AG08396 (cell line): ENCODE measurements at regions not wholly inside any gene's neighbourhood (a gene's known extent, or its start where the extent isn't known, plus 50 kb on each side); places are given as distances from the start of the nearest gene placed in this dataset.
"Not testable (repeated sequence)": the region's sequence is repeated elsewhere in the genome, so short reads cannot be mapped to it uniquely, and the experiment has no call there.

Experiments
- DNase-seq: peaks from one replicate; pipeline ENCODE4 v3.0.0; 2012; ENCODE audit warnings: low spot score, mixed read lengths

DNA sequence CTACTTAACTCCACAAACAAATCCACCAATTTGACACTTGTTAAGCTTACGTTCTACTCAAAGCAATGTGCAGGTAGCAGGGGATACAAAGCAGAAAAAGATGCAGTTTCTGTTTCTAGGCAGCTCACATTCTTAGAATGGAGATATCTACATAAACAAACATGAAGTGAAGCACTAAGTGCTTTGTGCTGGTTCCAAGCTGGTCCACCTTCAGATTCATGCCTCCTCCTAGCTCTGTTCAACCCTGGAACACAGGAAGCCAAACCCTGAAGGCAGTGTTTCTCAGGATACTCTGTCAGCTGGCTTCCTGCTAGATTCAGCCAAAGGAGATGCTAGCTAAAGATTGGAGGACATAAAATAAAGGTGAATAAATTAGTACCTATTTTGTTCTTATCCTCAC, 55.3 kb upstream of the NOL4 start:
- DNase-seq: no peak

DNA sequence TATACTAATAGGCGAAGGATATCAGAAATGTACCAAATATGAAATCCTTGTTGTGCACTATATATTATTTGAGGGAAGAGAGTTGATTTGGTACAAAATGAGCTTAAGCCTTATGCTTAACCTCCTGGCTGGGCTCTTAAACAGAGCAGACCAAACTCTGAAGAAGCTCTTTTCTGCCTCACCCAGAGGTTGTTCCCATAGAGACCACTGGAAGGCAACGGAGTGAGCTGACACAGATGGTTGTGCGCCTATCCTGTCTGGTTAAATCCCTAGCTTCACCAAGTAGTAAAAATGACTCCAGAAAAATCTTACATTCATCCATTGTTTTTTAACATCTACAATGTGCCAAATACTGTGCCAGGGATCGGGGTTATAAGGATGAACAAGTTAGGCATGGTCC, 55.9 kb upstream of the NOL4 start:
- no peak for DNase-seq

DNA sequence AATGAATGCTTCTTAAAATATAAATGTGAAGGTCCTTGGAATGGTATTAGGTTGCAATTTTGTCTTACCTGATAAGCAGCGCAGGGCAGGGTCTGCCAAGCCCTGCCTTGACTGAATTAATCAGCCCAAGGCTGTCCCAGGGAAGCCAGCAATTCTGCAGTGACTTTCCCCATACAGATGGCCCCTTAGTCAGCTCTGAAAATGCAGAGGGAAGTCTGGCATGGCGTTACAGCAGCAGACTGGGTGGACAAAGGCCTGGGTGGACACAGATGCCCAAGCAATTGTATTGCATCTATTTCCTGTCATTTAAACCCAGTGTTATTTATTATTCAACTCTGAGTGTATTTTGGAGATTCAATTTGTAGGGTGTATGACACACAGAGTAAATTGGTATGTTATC, 56.6 kb upstream of the NOL4 start:
- DNase-seq: no peak

DNA sequence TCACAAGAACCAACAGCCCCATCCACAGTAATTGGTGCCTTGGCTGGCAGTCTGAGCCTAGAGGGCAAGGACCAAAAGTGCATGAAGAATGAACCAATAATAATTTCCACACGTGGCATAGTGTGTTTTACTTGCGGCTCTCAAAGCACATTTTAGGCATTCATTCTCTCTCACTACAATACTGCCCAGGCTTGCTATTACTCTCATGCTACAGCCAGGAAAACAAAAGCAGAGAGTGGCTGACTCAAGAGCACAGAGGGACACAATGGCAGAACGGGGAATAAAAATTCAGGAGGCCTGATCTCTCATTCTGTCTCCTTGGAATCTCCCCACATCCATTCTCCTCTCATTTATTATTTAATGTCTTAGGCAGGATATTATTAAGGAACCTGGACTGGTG, 57.0 kb upstream of the NOL4 start:
- DNase-seq: no peak

DNA sequence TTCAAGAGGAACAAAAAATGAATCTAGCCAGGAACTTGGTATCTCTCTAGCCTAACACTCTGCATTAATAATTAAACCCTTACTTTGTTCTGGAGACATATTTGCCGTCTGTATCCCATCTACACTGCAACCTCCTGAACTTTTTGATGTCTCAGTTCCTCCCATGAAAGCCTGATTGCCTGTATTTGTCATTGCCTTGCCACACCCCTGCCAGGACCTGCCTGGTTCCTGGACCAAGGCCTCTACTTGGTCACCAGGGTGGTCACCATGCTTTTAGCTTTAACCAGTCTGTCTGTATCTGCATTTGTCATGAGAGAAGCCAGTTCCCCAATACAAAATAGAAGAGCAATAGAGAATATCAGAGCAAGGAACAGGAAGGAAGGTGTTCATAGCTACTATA, 58.8 kb upstream of the NOL4 start:
- no peak for DNase-seq

DNA sequence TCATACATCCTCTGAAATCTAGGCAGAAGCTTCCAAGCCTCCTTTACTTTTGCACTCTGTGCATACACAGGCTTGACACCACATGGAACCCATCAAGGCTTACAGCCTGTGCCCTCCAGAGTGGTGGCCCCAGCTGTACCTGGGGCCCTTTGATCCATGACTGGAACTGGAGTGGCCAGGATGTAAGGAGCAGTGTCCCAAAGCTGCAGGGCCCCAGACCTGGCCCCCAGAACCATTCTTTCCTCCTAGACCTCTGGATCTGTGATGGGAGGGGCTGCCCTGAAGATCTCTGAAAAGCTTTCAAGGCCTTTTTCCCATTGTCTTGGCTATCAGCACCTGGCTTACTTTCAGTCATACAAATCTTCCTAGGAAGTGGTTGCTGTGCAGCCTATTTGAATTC, 63.1 kb upstream of the NOL4 start:
- no peak for DNase-seq

DNA sequence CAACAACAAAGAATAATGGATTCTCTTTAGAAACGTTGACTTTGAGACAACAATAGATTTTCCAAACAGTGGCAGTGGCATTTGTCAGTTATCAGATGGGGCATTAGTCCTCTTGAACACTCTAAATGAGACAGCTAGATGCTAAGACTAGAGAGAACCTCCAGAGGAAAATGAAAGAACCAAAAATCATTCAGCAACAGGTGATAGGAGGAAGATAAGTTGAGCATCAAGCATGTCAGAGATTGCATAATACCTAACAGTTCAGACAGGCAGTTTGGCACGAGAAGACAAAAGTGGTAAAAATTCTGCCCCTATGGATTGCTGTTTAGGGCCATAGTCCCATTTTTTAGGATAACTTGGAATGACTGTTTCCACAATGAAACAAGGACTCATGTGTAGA, 67.9 kb upstream of the NOL4 start:
- no peak for DNase-seq

DNA sequence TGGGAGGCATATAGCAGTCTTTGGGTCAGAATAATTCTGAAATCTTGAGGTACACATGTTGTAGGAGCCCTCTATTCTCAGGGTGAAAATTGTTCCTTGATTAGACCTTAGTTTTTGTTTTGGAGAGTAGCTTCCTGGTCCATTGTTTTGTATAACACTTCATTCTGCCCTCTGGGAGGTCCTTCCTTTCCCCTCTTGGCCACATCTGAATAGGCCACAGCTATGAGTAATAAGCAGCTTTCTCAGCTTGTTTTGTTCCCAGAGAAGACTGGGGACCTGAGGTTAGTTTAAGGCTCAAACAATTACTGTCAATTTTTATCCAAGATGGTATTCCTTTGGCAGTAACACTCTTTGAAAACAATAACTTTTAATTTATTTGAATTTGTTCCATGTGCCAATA, 72.6 kb upstream of the NOL4 start:
- DNase-seq: no peak

DNA sequence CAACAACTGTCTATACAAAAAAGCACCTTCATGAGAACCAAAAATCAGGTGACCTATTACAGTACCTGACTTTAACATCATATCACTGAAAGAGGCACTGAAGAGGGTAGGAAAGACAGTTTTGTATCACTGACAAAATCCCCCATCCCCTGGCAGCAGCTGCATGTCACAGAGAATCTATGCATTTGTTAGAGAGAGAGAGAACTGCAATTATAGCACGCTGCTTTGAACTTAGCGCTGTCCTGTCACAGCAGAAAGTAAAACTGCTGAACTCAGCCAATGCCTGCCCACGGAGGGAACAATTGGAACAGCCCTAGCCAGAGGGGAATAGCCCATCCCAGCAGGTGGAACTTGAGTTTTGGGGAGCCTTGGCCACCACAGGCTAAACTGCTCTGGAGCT, 75.1 kb upstream of the NOL4 start:
- DNase-seq: no peak

DNA sequence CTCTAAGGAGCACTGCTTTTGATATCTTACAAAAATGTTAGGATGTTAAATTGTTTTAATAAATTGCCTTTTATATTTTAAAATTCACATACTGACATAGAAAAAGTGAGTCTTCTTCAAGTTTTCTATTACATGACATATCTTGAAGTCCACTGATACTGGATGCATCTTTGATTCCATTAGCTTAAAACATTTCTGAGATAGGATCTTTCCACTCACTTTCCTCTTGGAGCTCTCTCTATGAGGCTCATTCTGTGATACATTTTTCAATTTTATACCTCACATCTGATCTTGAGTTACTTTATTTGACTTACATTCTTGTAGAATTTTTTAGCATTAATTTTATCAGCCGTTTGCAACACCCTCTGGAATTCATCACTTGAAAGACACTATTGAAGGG, 86.8 kb upstream of the NOL4 start:
- DNase-seq: no peak

DNA sequence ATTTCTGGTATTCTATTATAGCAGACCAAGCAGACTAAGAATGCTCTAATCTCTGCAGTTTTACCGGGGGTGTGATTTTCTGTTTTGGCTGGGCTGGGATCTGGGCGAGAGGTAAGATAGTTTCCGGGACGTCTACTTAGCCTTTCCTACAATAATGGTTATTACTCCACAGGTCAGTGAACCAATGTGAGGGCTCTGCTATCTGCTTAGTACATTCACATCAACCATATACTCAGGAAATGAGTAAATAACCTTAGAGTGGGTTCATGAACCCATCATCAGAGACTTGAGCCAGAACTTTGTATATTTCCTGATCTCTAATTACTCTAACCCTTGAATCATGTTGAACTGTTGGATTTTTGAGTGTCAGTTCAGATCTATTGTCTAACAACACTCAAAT, 90.1 kb upstream of the NOL4 start:
- no peak for DNase-seq

DNA sequence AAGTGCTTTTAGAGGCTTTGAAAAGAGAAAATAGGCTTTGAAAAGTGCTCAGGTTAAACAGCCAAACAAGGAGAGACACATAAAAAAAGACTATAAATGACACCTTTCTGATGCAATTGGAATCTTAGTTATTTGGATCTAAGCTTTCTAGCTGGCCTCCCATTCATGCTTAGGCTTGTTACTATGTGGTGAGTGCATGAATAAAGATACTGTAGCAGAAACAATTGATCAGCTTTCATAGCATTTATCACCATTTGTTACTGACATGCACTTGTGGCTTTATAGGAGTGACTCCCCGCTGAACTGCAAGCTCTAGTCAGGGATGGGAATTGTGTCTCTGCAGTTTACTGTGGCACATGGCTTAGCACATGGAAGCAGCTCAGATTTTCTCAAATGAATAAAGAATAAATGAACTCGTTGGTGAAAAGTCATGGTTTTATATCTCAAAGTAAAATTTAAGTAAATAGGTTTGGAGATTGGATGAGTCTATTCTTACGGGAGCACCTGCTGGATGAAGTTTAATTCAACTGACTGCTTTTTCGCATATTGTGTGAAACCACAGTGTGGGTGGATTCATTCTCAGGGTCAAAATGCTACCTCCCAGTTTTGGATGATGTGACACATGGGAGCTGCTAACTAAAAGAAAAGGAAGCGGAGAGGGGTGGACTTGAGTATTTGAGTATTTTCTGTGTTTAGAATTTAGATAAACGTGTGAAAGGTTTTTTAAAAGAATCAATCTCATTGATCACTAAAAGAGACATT, 91.1 kb upstream of the NOL4 start:
- no peak for DNase-seq

DNA sequence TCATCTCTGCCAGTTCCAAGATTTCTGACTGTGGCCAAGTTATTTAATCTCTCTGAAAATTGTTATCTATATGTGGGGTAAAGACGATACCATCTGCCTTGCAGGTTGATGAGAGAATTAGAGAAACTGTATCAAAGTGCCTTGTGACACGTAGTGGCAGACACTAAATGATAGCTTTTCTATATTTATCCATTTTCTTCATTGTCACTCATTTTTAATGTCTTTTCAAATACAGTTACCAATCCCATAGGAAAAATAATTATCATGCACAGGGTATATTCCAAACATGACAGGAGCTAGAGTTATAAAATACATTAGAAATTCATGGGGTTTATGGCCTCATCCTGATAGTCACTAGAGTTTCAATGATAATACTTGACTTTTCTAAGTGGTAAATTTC, 95.6 kb upstream of the NOL4 start:
- DNase-seq: no peak

DNA sequence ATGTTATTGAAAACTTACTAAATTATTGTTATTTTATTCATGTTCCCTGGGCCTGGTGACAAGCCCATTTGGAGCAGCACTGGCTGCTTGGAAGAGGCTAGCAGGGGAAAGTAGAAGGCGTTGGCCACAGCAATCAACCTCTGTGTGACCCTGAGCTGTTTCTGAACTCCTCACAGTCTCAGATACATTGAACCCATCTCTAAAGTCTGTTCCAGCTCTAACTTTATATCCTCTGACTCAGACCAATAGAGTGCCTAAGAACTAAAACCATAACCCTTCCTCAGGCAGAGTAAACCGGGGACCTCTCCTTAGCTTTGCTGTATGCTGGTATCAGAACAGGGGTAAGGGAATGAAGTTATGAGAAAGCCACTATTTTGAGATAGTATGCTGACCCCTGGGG, 96.4 kb upstream of the NOL4 start:
- no peak for DNase-seq

DNA sequence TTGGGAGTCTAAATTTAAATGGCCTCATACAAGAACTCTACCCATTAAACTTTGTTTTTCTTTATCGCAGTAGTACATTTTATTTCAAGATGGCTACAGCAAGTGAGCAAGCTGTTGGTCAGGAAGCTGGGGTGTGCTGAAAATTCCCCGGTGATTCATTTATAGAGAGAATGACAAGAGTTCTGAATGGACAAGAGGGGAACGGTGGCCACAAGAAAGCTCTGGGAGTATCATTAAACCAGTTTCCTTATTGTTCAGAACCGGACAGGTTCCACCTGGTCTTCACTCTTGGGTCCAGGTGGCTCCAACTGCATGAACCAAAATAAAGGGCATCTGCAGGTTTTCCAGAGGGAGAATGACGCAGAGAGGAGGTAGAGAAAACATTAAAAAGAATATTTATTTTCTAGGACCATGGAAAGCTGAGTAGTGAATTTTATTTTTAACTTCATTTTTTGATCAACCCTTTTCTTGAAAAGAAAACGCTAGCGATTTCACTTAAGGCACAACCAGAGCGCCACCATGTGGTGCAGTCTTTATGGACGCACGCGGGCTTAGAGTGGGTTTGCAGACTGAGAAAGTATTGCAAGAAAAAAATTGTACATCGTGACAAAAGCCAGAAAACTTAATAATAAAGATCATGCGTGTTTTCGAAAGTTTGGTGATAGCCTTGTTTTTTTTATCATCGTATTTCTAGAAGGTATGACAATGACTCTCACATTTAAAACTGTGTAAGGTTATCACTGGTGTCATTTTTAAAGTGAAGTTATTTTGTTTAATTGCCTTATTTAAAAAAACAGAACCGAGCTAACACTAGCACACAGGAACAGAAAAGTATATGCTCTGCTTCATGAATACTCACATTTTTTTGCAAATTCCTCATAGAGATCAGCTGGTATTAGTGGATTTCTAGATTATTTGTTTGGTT, 97.9 kb upstream of the NOL4 start:
- no peak for DNase-seq

DNA sequence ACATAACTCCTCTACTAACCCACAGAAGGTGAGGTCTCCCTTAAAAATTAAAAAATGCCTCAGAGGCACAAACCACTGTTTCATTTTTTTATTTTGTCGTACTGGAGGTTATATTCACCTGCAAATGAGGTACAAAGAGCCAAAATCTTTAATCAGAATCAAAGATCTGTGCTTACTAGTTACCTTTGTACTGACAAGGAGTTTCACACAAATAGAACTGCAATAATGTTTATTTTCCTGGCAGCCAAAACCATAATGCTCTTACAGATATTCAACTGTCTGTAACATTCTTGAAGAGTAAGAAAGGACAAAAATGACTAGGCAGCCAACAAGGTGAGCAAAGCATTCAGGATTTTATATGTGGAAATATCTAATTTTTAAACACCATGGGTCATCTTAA, 105.1 kb upstream of the NOL4 start:
- no peak for DNase-seq

DNA sequence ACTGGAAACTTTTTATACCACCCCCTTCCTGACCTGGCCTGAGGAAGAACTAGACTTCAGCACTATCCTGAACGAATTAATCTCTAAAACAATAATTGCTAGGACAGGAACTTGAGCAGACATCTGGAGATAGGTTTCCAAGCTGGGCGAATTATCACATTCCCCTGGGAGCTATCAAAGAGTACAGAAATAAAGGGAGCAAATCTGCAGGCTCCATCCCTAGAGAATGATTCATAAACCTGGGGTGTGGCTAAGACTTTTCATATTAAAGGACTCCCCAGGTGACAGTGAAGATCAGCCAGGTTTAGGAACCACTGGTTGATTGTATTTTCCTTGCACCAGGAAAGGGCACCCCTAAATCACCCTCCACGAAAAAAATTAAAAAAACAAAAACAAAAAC, 105.6 kb upstream of the NOL4 start:
- DNase-seq: no peak

DNA sequence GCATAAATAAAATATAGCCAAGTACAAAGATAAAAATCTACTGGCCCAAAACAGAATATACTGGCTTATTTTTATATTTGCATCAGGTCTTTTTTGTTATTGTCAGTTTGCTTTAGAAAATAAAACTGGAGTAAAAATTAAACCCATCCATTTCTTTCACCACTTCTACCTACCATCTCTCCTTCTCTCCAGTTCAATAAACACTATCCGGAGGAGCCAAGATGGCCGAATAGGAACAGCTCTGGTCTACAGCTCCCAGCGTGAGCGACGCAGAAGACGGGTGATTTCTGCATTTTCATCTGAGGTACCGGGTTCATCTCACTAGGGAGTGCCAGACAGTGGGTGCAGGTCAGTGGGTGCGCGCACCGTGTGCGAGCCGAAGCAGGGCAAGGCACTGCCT, 106.2 kb upstream of the NOL4 start:
- DNase-seq: not testable (repeated sequence)

DNA sequence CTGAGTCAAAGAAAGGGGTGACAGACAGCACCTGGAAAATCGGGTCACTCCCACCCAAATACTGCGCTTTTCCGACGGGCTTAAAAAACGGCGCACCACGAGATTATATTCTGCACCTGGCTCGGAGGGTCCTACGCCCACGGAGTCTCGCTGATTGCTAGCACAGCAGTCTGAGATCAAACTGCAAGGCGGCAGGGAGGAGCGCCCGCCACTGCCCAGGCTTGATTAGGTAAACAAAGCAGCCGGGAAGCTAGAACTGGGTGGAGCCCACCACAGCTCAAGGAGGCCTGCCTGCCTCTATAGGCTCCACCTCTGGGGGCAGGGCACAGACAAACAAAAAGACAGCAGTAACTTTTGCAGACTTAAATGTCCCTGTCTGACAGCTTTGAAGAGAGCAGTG, 106.6 kb upstream of the NOL4 start:
- not testable (repeated sequence) for DNase-seq

DNA sequence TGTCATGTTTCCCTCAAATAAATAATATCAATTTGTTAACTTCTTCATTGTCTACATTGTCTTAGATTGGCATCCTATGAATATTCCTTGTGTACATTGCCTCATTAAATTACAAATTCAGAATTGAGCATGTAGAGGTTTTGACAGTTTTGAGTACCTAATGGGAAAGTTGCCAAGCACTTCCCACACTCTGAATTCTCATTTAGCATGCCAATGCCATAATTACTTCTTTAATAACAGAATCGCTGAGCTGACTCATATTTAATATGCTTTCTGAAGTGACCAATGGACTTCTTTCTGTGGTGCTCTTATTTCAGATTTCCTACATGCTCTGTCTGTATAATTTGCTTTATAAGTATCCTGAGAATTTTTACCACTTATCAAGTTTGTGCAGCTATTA, 114.4 kb upstream of the NOL4 start:
- DNase-seq: no peak

DNA sequence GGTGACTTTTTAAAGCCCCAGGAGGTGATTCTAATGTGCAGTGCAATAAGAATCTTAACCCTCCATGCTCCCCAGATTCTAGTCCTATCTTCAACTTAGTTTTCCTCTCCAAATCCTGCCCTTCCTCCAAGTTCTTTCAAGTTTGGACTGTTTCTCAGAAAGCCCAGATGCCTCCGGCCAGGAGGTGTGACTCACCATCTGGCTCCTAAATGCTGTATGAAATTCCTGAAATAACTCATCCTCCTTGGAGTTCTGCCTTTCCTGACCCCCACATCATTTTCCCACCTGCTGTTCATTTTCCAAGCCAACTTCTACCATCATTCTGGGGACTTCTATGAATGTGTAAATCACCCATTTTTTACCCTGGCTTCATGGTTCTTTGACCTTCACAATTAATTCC, 118.2 kb upstream of the NOL4 start:
- DNase-seq: peak; percentile 8

DNA sequence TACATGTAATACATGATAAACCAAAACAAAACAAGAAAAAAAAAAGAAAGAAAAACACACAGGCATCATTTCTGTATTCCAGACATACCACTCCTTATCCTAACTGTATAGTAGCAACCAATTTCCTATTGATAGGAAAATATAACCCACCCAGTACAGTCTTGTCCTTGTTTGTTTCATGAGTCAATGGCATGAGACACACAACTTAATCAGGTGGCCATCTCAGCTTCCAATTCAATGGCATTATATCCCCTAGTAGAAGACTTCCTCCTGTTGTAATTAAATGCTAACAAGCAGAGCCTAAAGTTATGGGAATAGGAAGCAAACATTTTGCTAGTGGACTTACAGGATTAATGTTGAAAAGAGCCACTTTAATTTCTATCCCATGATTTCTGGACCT, 121.0 kb upstream of the NOL4 start:
- DNase-seq: no peak

DNA sequence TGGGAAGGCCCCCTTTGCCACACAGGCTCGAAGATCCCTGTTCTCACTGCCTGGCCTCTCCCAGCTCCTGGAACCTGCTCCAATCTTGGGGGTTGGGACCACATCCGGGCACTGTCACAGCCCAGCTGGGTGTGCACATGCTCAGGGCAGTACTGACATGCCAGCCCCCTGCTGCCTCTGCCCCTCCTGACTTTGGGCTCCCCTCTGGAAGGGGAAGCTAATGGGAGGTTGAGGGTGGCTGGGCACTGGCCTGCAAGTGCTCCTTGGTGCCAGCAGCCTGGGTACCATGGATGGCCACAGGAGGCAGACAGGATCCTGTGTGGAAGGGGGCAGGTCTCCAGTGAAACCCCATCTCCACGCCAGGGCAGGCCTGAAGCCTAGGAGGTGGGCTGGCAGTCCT, 126.1 kb upstream of the NOL4 start:
- no peak for DNase-seq
